ENCODE measurements at regions not wholly inside any gene's neighbourhood (a gene's known extent, or its start where the extent isn't known, plus 50 kb on each side); places are given as distances from the start of the nearest gene placed in this dataset.
"Not testable (repeated sequence)": the region's sequence is repeated elsewhere in the genome, so short reads cannot be mapped to it uniquely, and the experiment has no call there.

- peaks cover 3% of the 10 kb centered on the region for H3K9me3 Mint-ChIP-seq (ENCODE audit: low read depth, unreplicated experiment)
- no TSS peak for BruUV-seq (replicated peaks)
- TF ChIP-seq, protein P1, sequence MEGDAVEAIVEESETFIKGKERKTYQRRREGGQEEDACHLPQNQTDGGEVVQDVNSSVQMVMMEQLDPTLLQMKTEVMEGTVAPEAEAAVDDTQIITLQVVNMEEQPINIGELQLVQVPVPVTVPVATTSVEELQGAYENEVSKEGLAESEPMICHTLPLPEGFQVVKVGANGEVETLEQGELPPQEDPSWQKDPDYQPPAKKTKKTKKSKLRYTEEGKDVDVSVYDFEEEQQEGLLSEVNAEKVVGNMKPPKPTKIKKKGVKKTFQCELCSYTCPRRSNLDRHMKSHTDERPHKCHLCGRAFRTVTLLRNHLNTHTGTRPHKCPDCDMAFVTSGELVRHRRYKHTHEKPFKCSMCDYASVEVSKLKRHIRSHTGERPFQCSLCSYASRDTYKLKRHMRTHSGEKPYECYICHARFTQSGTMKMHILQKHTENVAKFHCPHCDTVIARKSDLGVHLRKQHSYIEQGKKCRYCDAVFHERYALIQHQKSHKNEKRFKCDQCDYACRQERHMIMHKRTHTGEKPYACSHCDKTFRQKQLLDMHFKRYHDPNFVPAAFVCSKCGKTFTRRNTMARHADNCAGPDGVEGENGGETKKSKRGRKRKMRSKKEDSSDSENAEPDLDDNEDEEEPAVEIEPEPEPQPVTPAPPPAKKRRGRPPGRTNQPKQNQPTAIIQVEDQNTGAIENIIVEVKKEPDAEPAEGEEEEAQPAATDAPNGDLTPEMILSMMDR (IDR thresholded peaks at IDR 0.05; ENCODE audit: unreplicated experiment) = no peak
- DNase-seq = no peak
- intact Hi-C loops (cut with micrococcal nuclease; ENCODE audit: unreplicated experiment) = no loop called here
- H3K27ac Mint-ChIP-seq (ENCODE audit: unreplicated experiment) = no peak overlapping the region
- H3K36me3 Mint-ChIP-seq (ENCODE audit: insufficient read depth, unreplicated experiment) = no peaks in the 10 kb centered on the region
- CTCF ChIA-PET = no interaction called here
- H3K4me1 Mint-ChIP-seq (ENCODE audit: low read depth, unreplicated experiment) = no peaks in the 10 kb centered on the region
- H3K4me3 Mint-ChIP-seq (ENCODE audit: low read depth, unreplicated experiment) = no peak overlapping the region
- H3K27me3 Mint-ChIP-seq (ENCODE audit: unreplicated experiment) = no peaks in the 10 kb centered on the region
Observed at GRCh38 chr12:60212159-60213000, 616.6 kb downstream of the SLC16A7 start.

- H3K9me3 Mint-ChIP-seq (ENCODE audit: low read depth, unreplicated experiment); H3K27ac Mint-ChIP-seq (ENCODE audit: unreplicated experiment); DNase-seq; H3K4me3 Mint-ChIP-seq (ENCODE audit: low read depth, unreplicated experiment); intact Hi-C loops (cut with micrococcal nuclease; ENCODE audit: unreplicated experiment); CTCF ChIA-PET; H3K4me1 Mint-ChIP-seq (ENCODE audit: low read depth, unreplicated experiment); BruUV-seq (replicated peaks); H3K36me3 Mint-ChIP-seq (ENCODE audit: insufficient read depth, unreplicated experiment); H3K27me3 Mint-ChIP-seq (ENCODE audit: unreplicated experiment): not testable (repeated sequence)
Observed at GRCh38 chr12:60213272-60213671, 617.4 kb downstream of the SLC16A7 start.

GRCh38 chr12:60216226-60216625 is 620.4 kb downstream of the SLC16A7 start:
- no peak for DNase-seq
- no peaks in the 10 kb centered on the region for H3K27me3 Mint-ChIP-seq (ENCODE audit: unreplicated experiment)
- CTCF ChIA-PET = no interaction called here
- BruUV-seq (replicated peaks) = no TSS peak
- no peaks in the 10 kb centered on the region for H3K36me3 Mint-ChIP-seq (ENCODE audit: insufficient read depth, unreplicated experiment)
- H3K4me3 Mint-ChIP-seq (ENCODE audit: low read depth, unreplicated experiment) = no peak overlapping the region
- peaks cover 3% of the 10 kb centered on the region for H3K9me3 Mint-ChIP-seq (ENCODE audit: low read depth, unreplicated experiment)
- TF ChIP-seq, protein P1 (IDR thresholded peaks at IDR 0.05; ENCODE audit: unreplicated experiment) = no peak
- H3K27ac Mint-ChIP-seq (ENCODE audit: unreplicated experiment) = no peak overlapping the region
- intact Hi-C loops (cut with micrococcal nuclease; ENCODE audit: unreplicated experiment) = no loop called here
- no peaks in the 10 kb centered on the region for H3K4me1 Mint-ChIP-seq (ENCODE audit: low read depth, unreplicated experiment)

DNA sequence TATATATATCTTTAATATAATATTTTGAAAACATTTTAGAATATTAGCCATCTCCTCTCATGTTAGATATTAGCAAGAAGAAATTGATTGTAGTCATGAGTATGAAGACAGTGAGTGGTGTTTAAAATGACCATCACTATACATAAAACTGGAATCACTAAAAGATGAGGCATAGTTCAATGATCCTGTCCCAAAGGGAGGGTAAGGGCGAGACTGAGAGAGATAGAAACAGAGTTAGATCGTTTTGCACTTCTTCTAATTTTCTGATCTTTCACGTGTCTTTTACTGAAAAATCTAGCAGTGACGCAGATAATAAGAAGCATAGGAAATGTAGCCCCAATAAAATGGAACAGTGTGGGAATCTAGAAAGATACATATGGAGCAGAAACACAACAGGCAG is 627.4 kb downstream of the SLC16A7 start:
- Mint-ChIP-seq H3K9me3 (ENCODE audit: low read depth, unreplicated experiment) (peaks cover 12% of the 10 kb centered on the region), H3K27ac (ENCODE audit: unreplicated experiment) (no peak overlapping the region), H3K4me1 (ENCODE audit: low read depth, unreplicated experiment) (no peaks in the 10 kb centered on the region), H3K4me3 (ENCODE audit: low read depth, unreplicated experiment) (no peak overlapping the region), H3K27me3 (ENCODE audit: unreplicated experiment) (no peaks in the 10 kb centered on the region), H3K36me3 (ENCODE audit: insufficient read depth, unreplicated experiment) (no peaks in the 10 kb centered on the region)
- TF ChIP-seq, protein P1 (IDR thresholded peaks at IDR 0.05; ENCODE audit: unreplicated experiment) = no peak
- no peak for DNase-seq
- intact Hi-C loops (cut with micrococcal nuclease; ENCODE audit: unreplicated experiment) = no loop called here
- no TSS peak for BruUV-seq (replicated peaks)
- CTCF ChIA-PET = no interaction called here

Data from Calu3 (cell line).